ENCODE measurements at regions not wholly inside any gene's neighbourhood (a gene's known extent, or its start where the extent isn't known, plus 50 kb on each side); places are given as distances from the start of the nearest gene placed in this dataset.

- DNase-seq (ENCODE audit: insufficient read length, low spot score, missing footprints): no peak
- no peaks in the 10 kb centered on the region for H3K36me3 ChIP-seq (ENCODE audit: insufficient read depth, low read length)
- H4K20me1 ChIP-seq (ENCODE audit: insufficient read depth, low read length): no peaks in the 10 kb centered on the region
- H2AFZ ChIP-seq (ENCODE audit: low read length): no peak overlapping the region
- no peaks in the 10 kb centered on the region for H3K79me2 ChIP-seq (ENCODE audit: insufficient read depth, low read length)
- no peak for TF ChIP-seq CTCF (IDR thresholded peaks at IDR 0.05; ENCODE audit: extremely low read depth, low read depth, low read length)
- no peak overlapping the region for H3K27ac ChIP-seq (ENCODE audit: low read depth, low read length)
- H3K4me3 ChIP-seq (ENCODE audit: insufficient read depth, low read length): no peak overlapping the region
- peaks cover 25% of the 10 kb centered on the region for H3K4me1 ChIP-seq (ENCODE audit: insufficient read depth, low read length)
- H3K27me3 ChIP-seq (ENCODE audit: insufficient read depth, low read length): no peaks in the 10 kb centered on the region
- no peak overlapping the region for H3K4me2 ChIP-seq (ENCODE audit: insufficient read depth, low read length)
- no peaks in the 10 kb centered on the region for H3K9me3 ChIP-seq (ENCODE audit: low read depth, low read length)
Measured at GRCh38 chr6:14883921-14884320, 361.9 kb upstream of the JARID2 start.

GRCh38 chr6:14885498-14885897 lies 360.4 kb upstream of the JARID2 start:
- no peaks in the 10 kb centered on the region for H3K79me2 ChIP-seq (ENCODE audit: insufficient read depth, low read length)
- no peak for TF ChIP-seq CTCF (IDR thresholded peaks at IDR 0.05; ENCODE audit: extremely low read depth, low read depth, low read length)
- no peak for DNase-seq (ENCODE audit: insufficient read length, low spot score, missing footprints)
- no peak overlapping the region for H3K27ac ChIP-seq (ENCODE audit: low read depth, low read length)
- no peaks in the 10 kb centered on the region for H3K36me3 ChIP-seq (ENCODE audit: insufficient read depth, low read length)
- no peaks in the 10 kb centered on the region for H3K9me3 ChIP-seq (ENCODE audit: low read depth, low read length)
- no peaks in the 10 kb centered on the region for H3K27me3 ChIP-seq (ENCODE audit: insufficient read depth, low read length)
- no peak overlapping the region for H3K4me3 ChIP-seq (ENCODE audit: insufficient read depth, low read length)
- no peak overlapping the region for H3K4me2 ChIP-seq (ENCODE audit: insufficient read depth, low read length)
- H3K4me1 ChIP-seq (ENCODE audit: insufficient read depth, low read length): peaks cover 25% of the 10 kb centered on the region
- no peaks in the 10 kb centered on the region for H4K20me1 ChIP-seq (ENCODE audit: insufficient read depth, low read length)
- H2AFZ ChIP-seq (ENCODE audit: low read length): no peak overlapping the region

- TF ChIP-seq CTCF (IDR thresholded peaks at IDR 0.05; ENCODE audit: extremely low read depth, low read depth, low read length): no peak
- DNase-seq (ENCODE audit: insufficient read length, low spot score, missing footprints): no peak
- H3K27ac ChIP-seq (ENCODE audit: low read depth, low read length): no peak overlapping the region
- H3K4me2 ChIP-seq (ENCODE audit: insufficient read depth, low read length): no peak overlapping the region
- no peaks in the 10 kb centered on the region for H3K9me3 ChIP-seq (ENCODE audit: low read depth, low read length)
- no peak overlapping the region for H3K4me3 ChIP-seq (ENCODE audit: insufficient read depth, low read length)
- H4K20me1 ChIP-seq (ENCODE audit: insufficient read depth, low read length): no peaks in the 10 kb centered on the region
- H3K27me3 ChIP-seq (ENCODE audit: insufficient read depth, low read length): no peaks in the 10 kb centered on the region
- H3K79me2 ChIP-seq (ENCODE audit: insufficient read depth, low read length): no peaks in the 10 kb centered on the region
- H3K36me3 ChIP-seq (ENCODE audit: insufficient read depth, low read length): no peaks in the 10 kb centered on the region
- no peak overlapping the region for H2AFZ ChIP-seq (ENCODE audit: low read length)
- peaks cover 14% of the 10 kb centered on the region for H3K4me1 ChIP-seq (ENCODE audit: insufficient read depth, low read length)
Measured at GRCh38 chr6:14887181-14887580, 358.7 kb upstream of the JARID2 start.

DNA sequence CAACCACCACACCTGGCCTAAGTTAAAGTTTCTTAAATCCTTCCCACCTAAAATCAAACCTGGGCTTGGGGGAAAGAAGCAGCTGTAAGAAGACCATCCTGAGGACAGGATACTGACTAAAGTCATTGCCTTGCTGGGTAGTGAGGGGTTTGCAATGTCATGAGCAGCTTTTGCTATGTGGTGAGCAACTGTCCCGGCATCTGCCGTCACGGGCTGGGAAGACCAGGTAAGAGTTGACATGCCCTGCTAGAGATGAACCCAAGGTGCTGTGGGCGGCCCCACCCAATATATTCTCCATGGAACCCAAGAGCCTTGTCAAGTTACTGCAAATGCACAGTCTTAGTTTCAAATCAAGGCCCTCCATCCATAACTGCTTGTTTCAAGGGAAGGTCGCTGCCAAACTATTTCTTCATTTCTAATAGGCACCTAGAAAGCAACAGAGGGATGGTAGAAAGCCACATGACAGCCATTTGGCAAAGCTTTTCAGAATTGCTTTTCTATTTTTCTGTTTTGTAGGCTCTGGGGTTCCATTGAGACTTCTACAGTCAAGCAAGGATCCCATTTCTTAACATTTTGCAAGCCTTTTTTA lies 357.8 kb upstream of the JARID2 start:
- TF ChIP-seq CTCF (IDR thresholded peaks at IDR 0.05; ENCODE audit: extremely low read depth, low read depth, low read length): no peak
- H3K36me3 ChIP-seq (ENCODE audit: insufficient read depth, low read length): no peaks in the 10 kb centered on the region
- no peak for DNase-seq (ENCODE audit: insufficient read length, low spot score, missing footprints)
- H3K79me2 ChIP-seq (ENCODE audit: insufficient read depth, low read length): no peaks in the 10 kb centered on the region
- peaks cover 5% of the 10 kb centered on the region for H3K4me1 ChIP-seq (ENCODE audit: insufficient read depth, low read length)
- no peak overlapping the region for H3K4me3 ChIP-seq (ENCODE audit: insufficient read depth, low read length)
- no peaks in the 10 kb centered on the region for H3K9me3 ChIP-seq (ENCODE audit: low read depth, low read length)
- no peaks in the 10 kb centered on the region for H3K27me3 ChIP-seq (ENCODE audit: insufficient read depth, low read length)
- H4K20me1 ChIP-seq (ENCODE audit: insufficient read depth, low read length): no peaks in the 10 kb centered on the region
- H3K27ac ChIP-seq (ENCODE audit: low read depth, low read length): no peak overlapping the region
- no peak overlapping the region for H3K4me2 ChIP-seq (ENCODE audit: insufficient read depth, low read length)
- H2AFZ ChIP-seq (ENCODE audit: low read length): no peak overlapping the region
